ENCODE measurements at regions not wholly inside any gene's neighbourhood (a gene's known extent, or its start where the extent isn't known, plus 50 kb on each side); places are given as distances from the start of the nearest gene placed in this dataset.
"Not testable (repeated sequence)": the region's sequence is repeated elsewhere in the genome, so short reads cannot be mapped to it uniquely, and the experiment has no call there.

- DNase-seq, result no peak
- 25 to 77% methylated on average over 2 of the region's 2 CpGs for WGBS, 2 donors
- no peaks in the 10 kb centered on the region for H3K36me3 ChIP-seq (ENCODE audit: control insufficient read depth in 4 of 4, insufficient read depth in 4 of 4, low read length in 4 of 4)
- H3K27me3 ChIP-seq (ENCODE audit: control insufficient read depth in 3 of 3, insufficient read depth in 3 of 3, low read length in 2 of 3), result no peaks in the 10 kb centered on the region
- ATAC-seq (ENCODE audit: insufficient read depth, low FRiP score), result no peak
- H3K4me3 ChIP-seq, result no peak overlapping the region
- H3K9ac ChIP-seq (ENCODE audit: insufficient read depth in 1 of 2, low read length in 2 of 2), result no peak overlapping the region
- peaks cover 0 to 2% (median 0%) of the 10 kb centered on the region in 4 donors for H3K9me3 ChIP-seq (ENCODE audit: control insufficient read depth in 4 of 4, insufficient read depth in 3 of 4, low read length in 3 of 4)
- no peak overlapping the region for H3K27ac ChIP-seq (ENCODE audit: low read depth in 1 of 2, low read length in 1 of 2)
- no peak for TF ChIP-seq CTCF (IDR thresholded peaks at IDR 0.05; ENCODE audit: control extremely low read depth, extremely low read depth)
- H3K4me1 ChIP-seq (ENCODE audit: control insufficient read depth in 5 of 5, insufficient read depth in 5 of 5, low read length in 5 of 5), result peaks cover 0 to 33% (median 14%) of the 10 kb centered on the region in 5 donors
Observed at GRCh38 chr13:50509771-50510441, 333.6 kb downstream of the DLEU7 start.

DNA sequence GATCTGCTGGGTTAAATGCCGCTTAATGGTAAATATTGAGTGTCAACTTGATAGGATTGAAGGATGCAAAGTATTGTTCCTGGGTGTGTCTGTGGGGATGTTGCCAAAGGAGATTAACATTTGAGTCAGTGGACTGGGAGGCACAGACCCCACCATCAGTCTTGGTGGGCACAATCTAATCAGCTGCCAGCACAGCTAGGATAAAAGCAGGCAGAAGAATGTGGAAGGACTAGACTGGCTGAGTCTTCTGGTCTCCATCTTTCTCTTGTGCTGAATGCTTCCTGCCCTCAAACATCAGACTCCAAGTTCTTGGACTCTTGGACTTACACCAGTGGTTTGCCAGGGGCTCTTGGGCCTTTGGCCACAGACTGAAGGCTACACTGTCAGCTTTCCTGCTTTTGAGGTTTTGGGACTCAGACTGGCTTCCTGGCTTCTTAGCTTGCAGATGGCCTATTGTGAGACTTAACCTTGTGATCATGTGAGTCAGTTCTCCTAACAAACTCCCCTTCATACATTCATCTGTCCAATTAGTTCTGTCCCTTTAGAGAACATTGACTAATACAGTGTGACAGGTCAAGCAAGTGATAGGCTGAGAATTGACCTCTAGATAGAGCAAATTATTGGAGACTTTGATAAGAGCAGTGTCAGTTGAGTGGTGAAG is 332.5 kb downstream of the DLEU7 start:
- WGBS, 2 donors, result 1 to 39% methylated on average over 1 of the region's 1 CpG
- not testable (repeated sequence) for H3K27ac ChIP-seq (ENCODE audit: low read depth in 1 of 2, low read length in 1 of 2)

GRCh38 chr13:50511877-50512341 is 331.6 kb downstream of the DLEU7 start:
- Histone ChIP-seq H3K4me3 (no peak overlapping the region), H3K4me1 (ENCODE audit: control insufficient read depth in 5 of 5, insufficient read depth in 5 of 5, low read length in 5 of 5) (peaks cover 0 to 38% (median 19%) of the 10 kb centered on the region in 5 donors), H3K27ac (ENCODE audit: low read depth in 1 of 2, low read length in 1 of 2) (no peak overlapping the region), H3K36me3 (ENCODE audit: control insufficient read depth in 4 of 4, insufficient read depth in 4 of 4, low read length in 4 of 4) (no peaks in the 10 kb centered on the region), H3K9ac (ENCODE audit: insufficient read depth in 1 of 2, low read length in 2 of 2) (peak overlapping the region in 1 of 2 donors; percentile 65), H3K9me3 (ENCODE audit: control insufficient read depth in 4 of 4, insufficient read depth in 3 of 4, low read length in 3 of 4) (peaks cover 0 to 2% (median 0%) of the 10 kb centered on the region in 4 donors), H3K27me3 (ENCODE audit: control insufficient read depth in 3 of 3, insufficient read depth in 3 of 3, low read length in 2 of 3) (no peaks in the 10 kb centered on the region)
- TF ChIP-seq CTCF (IDR thresholded peaks at IDR 0.05; ENCODE audit: control extremely low read depth, extremely low read depth), result no peak
- no peak for DNase-seq
- 25 to 37% methylated on average over 4 of the region's 4 CpGs for WGBS, 2 donors
- peak; percentile 19 for ATAC-seq (ENCODE audit: insufficient read depth, low FRiP score)

More for the DNA sequence above, 332.5 kb downstream of the DLEU7 start:
- H3K36me3 ChIP-seq (ENCODE audit: control insufficient read depth in 4 of 4, insufficient read depth in 4 of 4, low read length in 4 of 4); H3K4me3 ChIP-seq; DNase-seq; H3K9me3 ChIP-seq (ENCODE audit: control insufficient read depth in 4 of 4, insufficient read depth in 3 of 4, low read length in 3 of 4); H3K27me3 ChIP-seq (ENCODE audit: control insufficient read depth in 3 of 3, insufficient read depth in 3 of 3, low read length in 2 of 3); ATAC-seq (ENCODE audit: insufficient read depth, low FRiP score); H3K9ac ChIP-seq (ENCODE audit: insufficient read depth in 1 of 2, low read length in 2 of 2): not testable (repeated sequence)
- peaks cover 0 to 33% (median 14%) of the 10 kb centered on the region in 5 donors for H3K4me1 ChIP-seq (ENCODE audit: control insufficient read depth in 5 of 5, insufficient read depth in 5 of 5, low read length in 5 of 5)

Measured in lung (tissue), 11 donors.